ENCODE measurements at regions not wholly inside any gene's neighbourhood (a gene's known extent, or its start where the extent isn't known, plus 50 kb on each side); places are given as distances from the start of the nearest gene placed in this dataset.

DNA sequence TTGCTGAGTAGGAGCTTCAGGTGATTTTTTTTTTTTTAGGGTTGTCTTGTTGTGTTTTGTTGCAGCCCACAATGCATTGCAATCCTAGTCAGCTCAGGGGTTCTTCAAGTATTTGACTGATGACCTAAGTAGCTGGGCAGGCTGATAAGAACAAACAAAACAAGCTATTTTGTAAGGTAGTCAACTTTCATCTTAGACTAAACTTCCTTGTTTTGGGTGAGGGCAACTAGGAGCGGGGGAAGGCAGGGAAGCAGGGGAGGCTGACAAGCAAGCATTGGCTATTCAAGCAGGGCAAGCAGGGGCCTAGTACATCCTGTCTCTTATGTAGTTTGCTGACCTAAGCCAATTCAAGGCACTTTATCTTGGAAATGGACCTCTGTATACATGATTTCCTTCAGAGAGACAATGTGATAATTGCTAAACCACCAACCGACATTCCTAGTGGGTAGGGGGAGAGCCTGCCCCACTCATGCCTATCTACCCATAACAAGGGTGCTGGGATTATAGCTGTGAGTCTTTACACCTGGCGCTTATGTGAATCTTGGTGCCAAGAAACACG lies 163.3 kb upstream of the PRKCQ start:
- H3K4me1 ChIP-seq (ENCODE audit: control insufficient read depth, insufficient read depth, low read length, poor library complexity, severe bottlenecking), result no peaks in the 10 kb centered on the region
- H3K27ac ChIP-seq (ENCODE audit: insufficient read depth, low read length, poor library complexity, severe bottlenecking), result no peak overlapping the region
- DNase-seq, result no peak
- no peaks in the 10 kb centered on the region for H3K27me3 ChIP-seq (replicated peaks; ENCODE audit: control insufficient read depth, insufficient read depth, low read length, poor library complexity, severe bottlenecking)
- no peaks in the 10 kb centered on the region for H3K36me3 ChIP-seq (ENCODE audit: control insufficient read depth, insufficient read depth, low read length)
- no peak overlapping the region for H3K4me3 ChIP-seq (ENCODE audit: insufficient read depth, low read depth, low read length, poor library complexity, severe bottlenecking)
- no peaks in the 10 kb centered on the region for H3K9me3 ChIP-seq (ENCODE audit: control insufficient read depth, low read length)

DNA sequence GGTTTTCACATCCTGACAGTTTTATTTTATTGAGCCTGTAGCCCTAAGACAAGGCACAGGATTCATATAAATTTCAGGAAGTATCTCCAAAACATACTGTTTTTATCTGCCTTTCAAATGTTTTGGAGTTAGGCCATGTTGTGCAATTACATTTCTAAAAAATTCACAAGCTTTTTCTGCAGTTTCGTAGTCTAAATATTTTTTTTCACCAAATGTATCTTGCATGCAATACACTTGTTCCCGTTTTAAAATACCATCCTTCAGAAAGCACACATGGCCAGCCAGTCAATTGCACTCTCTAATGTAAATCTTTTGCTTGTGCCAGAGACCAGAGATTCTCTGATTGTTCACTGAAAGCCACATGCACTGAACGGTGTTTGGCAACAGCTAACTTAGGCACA lies 161.5 kb upstream of the PRKCQ start:
- no peaks in the 10 kb centered on the region for H3K9me3 ChIP-seq (ENCODE audit: control insufficient read depth, low read length)
- no peaks in the 10 kb centered on the region for H3K4me1 ChIP-seq (ENCODE audit: control insufficient read depth, insufficient read depth, low read length, poor library complexity, severe bottlenecking)
- H3K27ac ChIP-seq (ENCODE audit: insufficient read depth, low read length, poor library complexity, severe bottlenecking), result no peak overlapping the region
- H3K4me3 ChIP-seq (ENCODE audit: insufficient read depth, low read depth, low read length, poor library complexity, severe bottlenecking), result no peak overlapping the region
- no peaks in the 10 kb centered on the region for H3K36me3 ChIP-seq (ENCODE audit: control insufficient read depth, insufficient read depth, low read length)
- no peak for DNase-seq
- H3K27me3 ChIP-seq (replicated peaks; ENCODE audit: control insufficient read depth, insufficient read depth, low read length, poor library complexity, severe bottlenecking), result no peaks in the 10 kb centered on the region

DNA sequence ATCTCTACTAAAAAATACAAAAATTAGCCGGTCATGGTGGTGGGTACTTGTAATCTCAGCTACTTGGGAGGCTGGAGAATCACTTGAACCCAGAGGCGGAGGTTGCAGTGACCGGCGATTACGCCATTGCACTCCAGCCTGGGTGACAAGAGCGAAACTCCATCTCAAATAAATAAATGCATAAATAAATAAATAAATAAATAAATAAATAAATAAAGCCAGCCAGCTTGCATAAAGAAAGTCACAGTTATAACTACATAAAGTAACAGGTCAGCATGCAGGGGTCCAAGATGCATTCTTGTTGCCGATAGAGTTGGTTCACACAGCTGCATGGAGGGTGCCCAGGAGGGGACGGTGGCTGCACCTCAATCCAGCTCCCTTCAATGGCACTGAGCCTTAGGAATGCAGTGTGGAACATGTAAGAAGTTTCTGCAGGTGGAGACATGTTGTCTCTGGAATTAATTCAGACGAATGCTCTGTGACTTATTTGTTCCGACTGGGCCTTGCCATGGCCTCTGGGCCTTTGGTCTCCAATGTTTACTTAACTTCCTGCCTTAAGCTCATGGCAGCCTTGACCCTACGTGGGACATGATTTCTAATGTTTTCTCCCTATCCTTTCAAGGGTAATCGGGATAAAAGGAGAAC lies 159.6 kb upstream of the PRKCQ start:
- Histone ChIP-seq H3K27me3 (replicated peaks; ENCODE audit: control insufficient read depth, insufficient read depth, low read length, poor library complexity, severe bottlenecking) (peaks cover 5% of the 10 kb centered on the region), H3K9me3 (ENCODE audit: control insufficient read depth, low read length) (no peaks in the 10 kb centered on the region), H3K4me1 (ENCODE audit: control insufficient read depth, insufficient read depth, low read length, poor library complexity, severe bottlenecking) (no peaks in the 10 kb centered on the region), H3K27ac (ENCODE audit: insufficient read depth, low read length, poor library complexity, severe bottlenecking) (no peak overlapping the region), H3K4me3 (ENCODE audit: insufficient read depth, low read depth, low read length, poor library complexity, severe bottlenecking) (no peak overlapping the region), H3K36me3 (ENCODE audit: control insufficient read depth, insufficient read depth, low read length) (no peaks in the 10 kb centered on the region)
- DNase-seq, result no peak

DNA sequence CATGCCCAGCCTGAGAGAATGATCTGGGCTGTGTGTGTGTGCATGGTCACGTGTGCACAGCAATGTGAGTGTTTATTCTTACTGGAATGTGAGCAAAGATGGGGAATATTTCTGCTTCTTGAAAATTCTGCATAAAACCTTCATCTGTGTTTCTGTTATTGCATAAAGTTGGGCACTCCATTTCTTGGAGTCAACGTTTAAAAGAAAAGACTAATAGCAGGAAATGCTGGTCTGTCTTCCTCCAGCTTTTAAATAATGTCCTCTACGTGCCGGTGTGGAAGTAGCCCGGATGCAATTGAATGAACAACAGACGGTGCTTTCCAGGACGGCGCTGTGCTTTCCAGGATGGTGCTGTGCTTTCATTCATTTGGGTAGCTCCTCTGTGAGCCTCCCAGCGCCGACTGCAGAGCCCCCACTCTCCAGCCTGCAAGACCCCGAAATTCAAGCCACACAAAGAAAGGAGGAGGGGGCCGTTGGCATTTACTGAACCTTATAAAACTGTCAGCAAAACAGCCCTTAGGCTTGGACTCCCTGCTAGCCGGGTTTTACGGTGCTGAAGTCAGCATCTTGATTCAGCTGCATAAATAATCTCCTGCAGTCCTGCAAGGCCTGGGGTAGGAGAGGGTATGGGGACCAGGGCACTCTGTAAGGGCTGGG lies 158.2 kb upstream of the PRKCQ start:
- H3K36me3 ChIP-seq (ENCODE audit: control insufficient read depth, insufficient read depth, low read length), result no peaks in the 10 kb centered on the region
- peaks cover 5% of the 10 kb centered on the region for H3K27me3 ChIP-seq (replicated peaks; ENCODE audit: control insufficient read depth, insufficient read depth, low read length, poor library complexity, severe bottlenecking)
- no peak overlapping the region for H3K27ac ChIP-seq (ENCODE audit: insufficient read depth, low read length, poor library complexity, severe bottlenecking)
- H3K4me3 ChIP-seq (ENCODE audit: insufficient read depth, low read depth, low read length, poor library complexity, severe bottlenecking), result no peak overlapping the region
- DNase-seq, result no peak
- H3K9me3 ChIP-seq (ENCODE audit: control insufficient read depth, low read length), result no peaks in the 10 kb centered on the region
- no peaks in the 10 kb centered on the region for H3K4me1 ChIP-seq (ENCODE audit: control insufficient read depth, insufficient read depth, low read length, poor library complexity, severe bottlenecking)

DNA sequence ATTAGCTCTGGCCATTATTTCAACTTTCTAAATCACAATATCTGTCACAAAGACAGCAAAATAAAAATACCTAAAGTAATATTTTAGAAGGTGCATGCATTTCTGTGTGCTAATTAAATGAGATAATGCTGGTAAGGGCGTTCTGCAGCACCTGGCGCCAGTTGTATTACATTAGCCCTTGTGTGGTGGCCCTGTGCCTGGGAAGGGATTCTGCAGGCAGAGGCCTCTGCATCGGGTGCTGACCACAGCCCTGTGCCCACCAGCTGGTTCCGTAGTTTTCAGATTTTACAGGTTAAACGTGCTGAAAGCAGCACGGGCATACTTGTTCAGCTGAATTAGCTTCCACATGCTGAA lies 157.7 kb upstream of the PRKCQ start:
- Histone ChIP-seq H3K27me3 (replicated peaks; ENCODE audit: control insufficient read depth, insufficient read depth, low read length, poor library complexity, severe bottlenecking) (peaks cover 5% of the 10 kb centered on the region), H3K36me3 (ENCODE audit: control insufficient read depth, insufficient read depth, low read length) (no peaks in the 10 kb centered on the region), H3K4me3 (ENCODE audit: insufficient read depth, low read depth, low read length, poor library complexity, severe bottlenecking) (no peak overlapping the region), H3K9me3 (ENCODE audit: control insufficient read depth, low read length) (no peaks in the 10 kb centered on the region), H3K4me1 (ENCODE audit: control insufficient read depth, insufficient read depth, low read length, poor library complexity, severe bottlenecking) (no peaks in the 10 kb centered on the region), H3K27ac (ENCODE audit: insufficient read depth, low read length, poor library complexity, severe bottlenecking) (no peak overlapping the region)
- no peak for DNase-seq

DNA sequence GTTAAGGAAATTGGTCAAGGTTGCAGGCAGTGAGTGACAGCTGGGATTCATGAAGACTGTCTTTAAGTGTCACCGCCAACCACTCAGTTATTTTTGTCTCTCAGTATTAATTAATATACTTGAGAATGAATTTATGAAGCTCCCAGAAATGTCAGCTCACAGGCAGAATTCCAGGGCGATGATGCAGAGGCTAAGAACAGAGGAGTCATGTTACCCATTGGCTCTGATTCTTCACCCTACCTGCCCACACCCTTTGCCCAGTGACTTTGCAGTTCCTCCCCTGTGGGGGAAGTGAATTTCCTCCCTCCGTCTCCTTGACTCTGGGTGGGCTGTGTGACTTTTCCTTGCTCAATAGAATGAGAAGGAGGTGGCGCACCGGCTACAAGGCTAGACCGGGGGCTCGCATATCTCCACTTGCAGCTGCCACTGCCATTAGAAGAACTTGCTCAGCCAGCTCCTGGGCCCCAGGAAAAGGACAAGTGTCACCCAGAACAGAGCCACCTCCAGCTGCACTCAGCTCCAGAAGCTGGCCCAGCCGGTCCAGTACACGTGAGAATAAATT lies 157.1 kb upstream of the PRKCQ start:
- H3K36me3 ChIP-seq (ENCODE audit: control insufficient read depth, insufficient read depth, low read length), result no peaks in the 10 kb centered on the region
- peaks cover 5% of the 10 kb centered on the region for H3K27me3 ChIP-seq (replicated peaks; ENCODE audit: control insufficient read depth, insufficient read depth, low read length, poor library complexity, severe bottlenecking)
- no peak overlapping the region for H3K27ac ChIP-seq (ENCODE audit: insufficient read depth, low read length, poor library complexity, severe bottlenecking)
- no peak for DNase-seq
- no peaks in the 10 kb centered on the region for H3K9me3 ChIP-seq (ENCODE audit: control insufficient read depth, low read length)
- no peaks in the 10 kb centered on the region for H3K4me1 ChIP-seq (ENCODE audit: control insufficient read depth, insufficient read depth, low read length, poor library complexity, severe bottlenecking)
- no peak overlapping the region for H3K4me3 ChIP-seq (ENCODE audit: insufficient read depth, low read depth, low read length, poor library complexity, severe bottlenecking)

DNA sequence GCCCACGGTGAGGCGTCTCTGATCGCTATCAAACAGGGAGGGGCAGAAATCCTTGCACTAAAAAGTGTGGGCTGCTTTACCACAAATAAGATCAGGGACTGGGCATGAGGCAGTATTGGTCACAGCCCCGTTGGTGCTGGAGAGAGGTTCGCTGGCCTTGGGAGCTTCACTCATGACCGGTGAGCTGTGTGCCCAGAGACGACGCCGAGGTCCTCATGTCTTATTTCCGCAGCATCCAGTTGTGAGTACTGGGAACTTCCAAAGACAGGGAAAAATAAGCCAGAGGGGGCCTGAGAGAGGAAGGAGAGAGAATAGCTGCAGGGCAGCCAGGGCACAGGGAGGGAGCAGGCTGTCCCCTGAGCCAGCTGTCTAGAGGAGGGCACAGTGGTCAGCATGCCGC lies 154.2 kb upstream of the PRKCQ start:
- Histone ChIP-seq H3K36me3 (ENCODE audit: control insufficient read depth, insufficient read depth, low read length) (no peaks in the 10 kb centered on the region), H3K27me3 (replicated peaks; ENCODE audit: control insufficient read depth, insufficient read depth, low read length, poor library complexity, severe bottlenecking) (peaks cover 8% of the 10 kb centered on the region), H3K27ac (ENCODE audit: insufficient read depth, low read length, poor library complexity, severe bottlenecking) (no peak overlapping the region), H3K4me3 (ENCODE audit: insufficient read depth, low read depth, low read length, poor library complexity, severe bottlenecking) (no peak overlapping the region), H3K9me3 (ENCODE audit: control insufficient read depth, low read length) (no peaks in the 10 kb centered on the region), H3K4me1 (ENCODE audit: control insufficient read depth, insufficient read depth, low read length, poor library complexity, severe bottlenecking) (no peaks in the 10 kb centered on the region)
- DNase-seq, result no peak

DNA sequence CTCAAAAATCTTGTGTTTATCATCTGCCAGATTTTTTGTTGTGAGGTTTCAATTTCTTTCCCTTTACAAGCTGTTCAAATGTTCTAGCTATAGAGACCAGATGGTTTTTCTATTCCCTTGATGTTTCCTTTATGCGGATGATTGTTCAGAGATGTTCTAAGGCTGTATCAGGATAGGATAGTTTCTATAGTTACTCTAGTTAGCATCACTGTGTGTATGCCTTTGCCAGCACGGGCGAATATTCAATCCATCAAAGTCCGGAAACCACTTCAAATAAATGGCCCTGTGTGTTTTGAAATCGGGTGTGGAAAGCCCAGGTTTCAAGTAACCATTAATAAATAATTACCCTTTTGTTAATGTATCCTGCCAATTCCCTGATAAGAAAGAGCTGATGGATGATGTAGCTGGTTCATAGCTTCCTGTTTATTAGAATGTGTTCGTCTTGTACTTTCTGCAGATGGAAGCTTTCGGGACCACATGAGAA lies 149.8 kb upstream of the PRKCQ start:
- Histone ChIP-seq H3K9me3 (ENCODE audit: control insufficient read depth, low read length) (no peaks in the 10 kb centered on the region), H3K4me1 (ENCODE audit: control insufficient read depth, insufficient read depth, low read length, poor library complexity, severe bottlenecking) (no peaks in the 10 kb centered on the region), H3K27ac (ENCODE audit: insufficient read depth, low read length, poor library complexity, severe bottlenecking) (no peak overlapping the region), H3K27me3 (replicated peaks; ENCODE audit: control insufficient read depth, insufficient read depth, low read length, poor library complexity, severe bottlenecking) (peaks cover 8% of the 10 kb centered on the region), H3K4me3 (ENCODE audit: insufficient read depth, low read depth, low read length, poor library complexity, severe bottlenecking) (no peak overlapping the region), H3K36me3 (ENCODE audit: control insufficient read depth, insufficient read depth, low read length) (no peaks in the 10 kb centered on the region)
- no peak for DNase-seq

DNA sequence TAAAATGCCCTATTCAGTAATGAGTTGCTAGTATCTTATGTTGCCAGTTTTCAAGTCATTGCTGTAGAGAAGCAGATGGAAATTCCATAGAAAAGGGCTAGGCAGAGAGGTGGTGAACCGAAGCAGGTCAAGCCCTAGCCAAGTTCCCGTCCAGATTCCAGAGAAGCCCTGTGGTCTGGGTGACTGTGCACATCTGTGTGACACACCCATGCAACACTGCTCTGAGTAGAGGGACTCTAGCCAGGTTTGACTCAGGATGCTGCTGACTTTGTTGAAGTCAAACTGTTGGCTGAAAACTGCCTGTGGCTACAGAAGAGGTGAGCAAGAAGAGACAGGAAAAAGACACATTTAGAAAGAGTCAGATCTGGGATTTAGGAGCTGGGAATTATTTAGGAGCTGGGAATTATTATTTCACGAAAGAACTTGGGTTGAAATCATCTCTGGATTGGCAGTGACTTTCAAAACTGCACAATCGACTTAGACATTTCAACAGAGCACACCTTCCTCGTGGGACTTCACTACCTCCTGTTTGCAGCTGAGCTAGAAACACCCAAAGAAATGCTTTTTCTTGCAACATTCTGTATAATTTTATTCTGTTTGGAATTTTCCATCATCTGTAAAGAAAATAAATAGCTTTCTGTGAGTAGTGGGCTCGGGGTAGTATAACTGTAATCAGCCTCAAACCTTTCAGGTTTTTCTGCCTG lies 149.1 kb upstream of the PRKCQ start:
- Histone ChIP-seq H3K4me1 (ENCODE audit: control insufficient read depth, insufficient read depth, low read length, poor library complexity, severe bottlenecking) (no peaks in the 10 kb centered on the region), H3K9me3 (ENCODE audit: control insufficient read depth, low read length) (no peaks in the 10 kb centered on the region), H3K36me3 (ENCODE audit: control insufficient read depth, insufficient read depth, low read length) (no peaks in the 10 kb centered on the region), H3K4me3 (ENCODE audit: insufficient read depth, low read depth, low read length, poor library complexity, severe bottlenecking) (no peak overlapping the region), H3K27me3 (replicated peaks; ENCODE audit: control insufficient read depth, insufficient read depth, low read length, poor library complexity, severe bottlenecking) (peaks cover 8% of the 10 kb centered on the region), H3K27ac (ENCODE audit: insufficient read depth, low read length, poor library complexity, severe bottlenecking) (no peak overlapping the region)
- no peak for DNase-seq

DNA sequence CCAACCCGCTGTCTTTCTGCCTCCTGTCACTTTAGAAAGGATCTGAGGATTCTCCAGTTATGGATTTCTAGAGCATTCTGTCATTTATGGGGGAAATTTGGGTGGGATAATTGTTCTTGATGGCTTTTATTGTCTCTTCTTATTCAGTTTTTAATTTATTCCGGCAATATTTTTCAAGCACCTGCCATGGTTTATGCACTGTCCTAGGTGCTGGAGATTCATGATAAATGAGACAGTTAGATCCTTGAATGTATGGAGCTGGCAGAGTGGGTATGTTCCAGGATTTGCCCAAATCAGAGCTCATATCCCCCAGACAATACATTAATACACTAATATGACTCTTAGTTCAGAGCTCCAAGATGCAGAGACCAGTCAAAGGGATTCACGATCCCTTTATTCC lies 146.8 kb upstream of the PRKCQ start:
- DNase-seq, result no peak
- Histone ChIP-seq H3K4me1 (ENCODE audit: control insufficient read depth, insufficient read depth, low read length, poor library complexity, severe bottlenecking) (no peaks in the 10 kb centered on the region), H3K27me3 (replicated peaks; ENCODE audit: control insufficient read depth, insufficient read depth, low read length, poor library complexity, severe bottlenecking) (peaks cover 8% of the 10 kb centered on the region), H3K9me3 (ENCODE audit: control insufficient read depth, low read length) (no peaks in the 10 kb centered on the region), H3K27ac (ENCODE audit: insufficient read depth, low read length, poor library complexity, severe bottlenecking) (no peak overlapping the region), H3K36me3 (ENCODE audit: control insufficient read depth, insufficient read depth, low read length) (no peaks in the 10 kb centered on the region), H3K4me3 (ENCODE audit: insufficient read depth, low read depth, low read length, poor library complexity, severe bottlenecking) (no peak overlapping the region)

All from effector memory CD4-positive, alpha-beta T cell (primary cell).